GF-D8 (cell line): ENCODE measurements at regions not wholly inside any gene's neighbourhood (a gene's known extent, or its start where the extent isn't known, plus 50 kb on each side); places are given as distances from the start of the nearest gene placed in this dataset.
"Not testable (repeated sequence)": the region's sequence is repeated elsewhere in the genome, so short reads cannot be mapped to it uniquely, and the experiment has no call there.

Experiments used
- DNase-seq: peaks from one replicate; lab custom pipeline; 2025; lab: John Stamatoyannopoulos, UW

- peak; percentile 2 for DNase-seq
Observed at GRCh38 chr5:36739751-36740221, 133.4 kb downstream of the SLC1A3 start.

DNA sequence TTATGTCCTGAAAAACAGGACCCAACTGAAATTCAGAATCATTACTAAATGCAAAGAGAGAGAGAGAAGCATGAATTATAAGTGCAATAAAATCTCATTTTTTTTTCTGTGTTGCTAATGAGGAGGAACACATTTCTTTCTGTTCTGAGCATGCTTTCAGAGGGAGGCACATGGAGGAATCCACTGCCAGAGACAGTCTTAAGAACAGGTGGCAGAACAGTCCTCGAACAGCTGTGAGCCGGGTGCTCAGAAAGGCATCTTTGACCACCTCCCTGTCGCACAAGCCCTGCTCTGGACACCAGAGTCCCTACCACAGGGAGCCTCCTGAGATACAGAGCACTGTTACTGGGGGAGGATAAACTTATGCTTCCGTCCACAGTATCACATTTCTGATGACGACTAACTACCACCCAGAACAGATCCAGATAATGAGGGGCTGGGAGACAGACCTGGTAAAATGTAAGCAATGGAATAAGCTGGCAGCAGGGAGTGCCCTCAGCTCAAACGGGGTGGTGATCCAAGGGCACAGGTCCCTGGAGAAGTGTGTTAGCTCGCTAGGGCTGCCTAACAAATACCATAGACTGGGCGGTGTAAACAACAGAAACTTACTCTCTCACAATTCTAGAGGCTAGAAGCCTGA lies 134.0 kb downstream of the SLC1A3 start:
- no peak for DNase-seq

GRCh38 chr5:36741128-36741527 lies 134.7 kb downstream of the SLC1A3 start:
- DNase-seq = no peak

DNA sequence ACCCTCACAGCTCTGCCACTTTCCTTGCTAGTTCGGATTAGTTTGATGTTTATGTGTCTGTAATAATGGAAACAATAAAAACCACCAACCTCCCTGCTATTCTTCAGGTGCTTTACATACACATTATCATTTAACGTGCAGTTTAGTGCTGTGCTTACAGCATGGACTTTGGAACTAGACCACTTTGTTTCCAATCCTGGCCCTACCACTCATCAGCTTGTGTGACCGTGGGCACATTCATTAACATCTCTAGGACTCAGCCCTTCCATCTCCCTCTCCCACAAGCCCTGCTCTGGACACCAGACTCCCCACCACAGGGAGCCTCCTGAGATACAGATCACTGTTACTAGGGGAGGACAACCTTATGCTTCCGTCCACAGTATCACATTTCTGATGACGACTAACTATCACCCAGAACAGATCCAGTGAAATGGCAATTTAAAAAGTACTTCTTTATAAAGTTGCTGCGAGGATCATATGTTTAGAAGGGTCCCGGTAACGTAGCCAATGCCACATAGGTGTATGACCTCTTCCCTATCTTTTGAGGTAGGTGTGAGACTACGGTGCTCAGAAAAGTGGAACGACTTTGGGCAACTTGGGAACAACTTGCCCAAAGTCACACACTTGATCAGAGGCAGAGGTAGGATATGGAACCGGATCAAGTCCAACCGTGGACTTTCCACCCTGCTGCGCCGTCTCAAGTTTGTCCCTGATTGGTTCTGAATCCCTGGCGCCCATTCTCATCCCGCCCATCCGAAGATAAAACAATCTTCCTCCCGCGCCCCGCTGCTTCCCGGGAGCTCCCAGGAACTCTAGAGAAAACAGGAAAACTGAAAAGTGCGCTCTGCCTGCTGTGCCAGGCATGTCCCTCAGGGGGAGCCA lies 132.4 kb upstream of the NIPBL start:
- DNase-seq = no peak

- DNase-seq = peak; percentile 15
Observed at GRCh38 chr5:36744773-36745589, 131.6 kb upstream of the NIPBL start.

GRCh38 chr5:36747794-36748193 lies 128.8 kb upstream of the NIPBL start:
- DNase-seq = not testable (repeated sequence)

DNA sequence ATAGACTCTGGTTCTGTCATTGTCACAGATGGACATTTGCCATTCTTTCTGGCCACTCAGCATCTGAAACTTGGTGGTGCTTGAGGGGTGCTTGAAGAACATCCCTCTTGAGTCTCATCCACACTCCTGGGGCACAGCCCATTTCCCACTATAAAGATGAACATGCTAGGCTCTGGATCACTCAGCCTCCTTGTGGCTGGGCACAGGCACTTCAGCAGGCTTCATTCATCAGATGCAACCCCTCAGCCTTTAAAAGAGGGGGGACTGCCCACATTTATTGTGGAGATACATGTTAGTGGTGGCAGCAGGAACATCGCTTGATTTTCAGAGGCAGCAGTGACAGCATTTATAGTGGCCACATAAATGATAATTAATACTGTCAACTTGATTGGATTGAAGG lies 124.7 kb upstream of the NIPBL start:
- DNase-seq = no peak

DNA sequence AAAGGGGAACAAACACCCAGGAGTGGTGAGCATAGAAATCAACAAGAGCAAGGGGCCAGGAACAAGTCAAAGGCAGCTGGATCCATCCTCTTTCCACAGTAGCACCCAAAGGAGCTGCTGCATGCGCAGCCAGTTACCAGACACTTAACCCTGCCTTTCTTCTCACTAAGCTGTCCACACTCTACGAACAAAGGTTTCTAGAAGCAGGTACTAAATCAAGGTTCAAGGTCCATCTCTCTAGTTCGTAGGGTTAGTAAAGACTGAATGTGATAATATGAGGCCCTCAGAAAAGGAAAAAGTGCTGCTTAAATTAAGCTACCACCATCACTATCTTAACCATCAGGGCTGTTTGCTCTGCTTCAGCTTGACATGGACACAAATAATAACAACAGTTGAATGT lies 121.2 kb upstream of the NIPBL start:
- no peak for DNase-seq

DNA sequence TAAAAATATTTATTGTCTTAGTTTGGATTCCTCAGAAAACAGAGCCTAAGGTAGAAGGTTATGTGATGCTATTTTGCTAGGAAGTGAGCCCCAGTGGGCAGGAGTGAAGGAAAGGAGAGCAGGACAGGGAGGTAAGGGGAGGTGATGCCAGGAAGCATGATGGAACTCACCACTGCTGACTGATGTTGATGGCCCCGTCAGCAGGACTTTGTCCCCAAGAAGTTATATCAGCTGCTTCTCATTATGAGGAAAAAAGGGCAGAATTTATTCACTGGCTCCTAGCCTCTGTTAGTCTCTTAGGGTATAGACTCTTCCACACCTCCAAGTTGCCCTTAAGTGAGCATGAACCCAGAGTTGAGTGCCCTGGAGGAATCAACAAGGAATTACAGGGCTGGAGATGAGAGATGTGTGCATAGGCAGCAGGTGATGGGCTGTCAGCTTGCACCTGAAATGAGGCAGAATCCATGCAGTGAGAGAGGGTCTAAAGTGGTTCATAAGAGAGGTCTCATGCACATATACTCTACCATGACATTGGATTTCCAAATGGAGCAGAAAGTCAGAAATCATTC lies 120.6 kb upstream of the NIPBL start:
- no peak for DNase-seq

DNA sequence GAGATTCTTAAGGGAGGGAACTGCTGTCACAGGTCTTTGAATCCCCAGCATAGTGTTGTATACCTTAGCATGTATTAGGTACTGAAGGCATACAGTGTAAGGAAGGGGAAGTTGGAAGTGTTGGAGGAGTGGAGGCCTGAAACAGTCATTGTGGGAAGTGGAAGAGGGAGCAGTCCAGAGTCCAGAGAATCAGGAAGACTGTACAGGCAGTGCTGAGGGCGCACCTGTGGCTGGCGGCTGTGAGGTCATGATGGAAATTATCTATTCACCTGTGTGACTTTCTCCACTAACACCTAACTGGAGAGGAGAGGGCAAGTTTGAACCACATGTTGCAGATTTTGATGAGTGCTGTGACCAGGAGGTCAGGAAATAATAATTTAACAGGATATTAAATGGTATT lies 119.7 kb upstream of the NIPBL start:
- DNase-seq = no peak

DNA sequence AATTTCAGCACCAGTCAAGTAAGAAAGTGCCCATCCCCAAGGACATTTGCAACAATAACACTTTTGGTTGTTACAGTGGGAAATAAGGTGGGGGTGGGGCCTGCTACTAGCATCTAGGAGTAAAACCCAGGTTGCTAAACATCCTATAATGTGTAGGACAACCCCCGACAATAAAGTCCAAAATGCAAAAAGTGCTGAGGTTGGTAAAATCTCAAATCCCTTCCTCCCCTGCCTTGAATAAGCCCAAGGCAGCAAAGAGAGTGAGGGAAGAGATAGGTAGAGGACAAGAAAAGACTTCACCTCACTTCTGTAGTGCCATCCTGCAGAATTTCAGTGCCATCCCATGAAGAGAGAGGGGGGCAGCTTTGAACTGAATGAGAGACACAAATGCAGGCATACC lies 117.5 kb upstream of the NIPBL start:
- DNase-seq = no peak

DNA sequence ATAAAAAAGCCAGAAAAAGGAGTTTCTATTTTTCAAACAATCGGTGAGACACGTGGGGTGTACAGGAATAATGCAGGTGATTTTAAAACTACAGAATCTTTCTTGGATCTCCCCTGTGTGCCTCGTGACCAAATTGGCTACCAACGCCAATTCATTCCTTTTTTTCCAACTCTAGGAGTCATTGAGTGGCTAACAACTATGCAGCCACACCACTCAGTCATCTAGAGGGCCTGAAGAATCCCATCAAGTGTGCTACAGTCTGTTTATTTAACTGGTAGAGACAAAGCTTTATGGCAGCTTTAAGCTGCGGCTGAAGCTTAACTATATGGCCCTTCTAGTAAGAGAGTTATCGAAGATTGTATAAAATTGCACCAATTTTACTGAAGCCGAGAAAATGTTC lies 113.1 kb upstream of the NIPBL start:
- DNase-seq = no peak

- no peak for DNase-seq
Observed at GRCh38 chr5:36765876-36766275, 110.7 kb upstream of the NIPBL start.

GRCh38 chr5:36766981-36767380 lies 109.6 kb upstream of the NIPBL start:
- DNase-seq = no peak

DNA sequence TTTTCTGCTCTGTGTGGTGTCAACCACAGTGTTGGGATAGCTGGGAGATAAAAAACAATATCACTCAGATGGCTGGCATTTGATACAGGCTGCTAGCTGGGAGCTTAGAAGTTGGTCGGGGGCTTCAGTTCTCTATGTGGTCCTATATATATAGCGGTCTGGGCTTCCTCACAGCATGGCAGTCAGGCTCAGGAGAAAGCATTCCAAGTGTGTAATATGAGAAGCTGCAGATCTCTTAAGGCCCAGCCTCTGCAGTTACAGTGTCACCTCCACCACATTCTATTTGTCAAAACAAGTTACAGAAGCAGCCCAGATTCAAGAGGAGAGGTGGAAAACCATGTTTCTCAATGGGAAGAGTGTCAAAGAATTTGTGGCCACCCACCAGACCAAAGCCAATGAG lies 108.1 kb upstream of the NIPBL start:
- no peak for DNase-seq

DNA sequence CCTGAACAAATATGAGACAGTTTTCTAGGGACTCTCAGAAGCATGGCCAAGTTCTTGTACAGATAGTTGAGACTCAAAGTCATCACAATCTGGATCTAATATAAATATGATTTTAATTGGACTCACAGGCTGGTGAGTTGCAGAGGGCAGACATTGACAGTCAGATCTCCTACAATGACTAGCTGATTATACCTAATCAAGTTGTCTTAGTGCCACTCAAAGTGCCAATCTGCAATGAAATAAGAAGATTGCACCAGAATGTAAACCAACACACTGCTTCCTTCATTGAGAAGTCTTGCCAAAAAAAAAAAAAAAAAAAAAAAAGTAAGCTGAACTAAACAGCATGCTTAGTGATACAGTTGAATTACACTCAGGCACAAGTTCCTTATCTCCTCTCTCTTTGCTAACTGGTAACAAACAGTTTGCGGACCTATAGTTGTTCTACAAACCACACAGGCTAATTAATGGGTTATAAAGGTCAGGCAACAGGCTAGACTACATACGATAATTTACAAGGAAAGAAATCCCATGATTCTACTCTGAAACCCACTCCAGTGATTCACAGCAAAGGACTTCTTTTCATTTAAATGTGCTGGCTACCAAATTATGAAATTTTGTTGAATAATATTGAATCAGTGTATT lies 107.3 kb upstream of the NIPBL start:
- DNase-seq = no peak

DNA sequence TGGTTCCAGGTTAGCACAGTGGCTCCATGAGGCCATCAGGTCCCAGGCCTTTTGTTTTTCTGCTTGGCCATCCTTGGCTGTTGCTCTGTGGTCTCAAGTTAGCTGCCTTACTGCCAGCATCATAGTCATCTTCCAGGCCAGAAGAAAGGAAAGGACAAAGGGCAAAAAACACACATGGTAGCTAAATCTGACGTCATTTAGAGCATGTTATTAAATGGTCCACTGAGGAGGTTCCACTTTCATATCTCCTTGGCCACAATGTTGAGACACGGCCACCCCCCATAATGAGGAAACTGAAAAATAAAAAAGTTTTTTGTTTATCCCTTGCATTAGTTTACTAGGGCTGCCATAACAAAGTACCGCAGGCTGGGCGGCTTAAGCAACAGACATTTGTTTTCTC lies 106.4 kb upstream of the NIPBL start:
- no peak for DNase-seq

- DNase-seq = no peak
Observed at GRCh38 chr5:36772276-36773140, 104.1 kb upstream of the NIPBL start.

GRCh38 chr5:36777105-36777757 lies 99.3 kb upstream of the NIPBL start:
- DNase-seq = no peak

DNA sequence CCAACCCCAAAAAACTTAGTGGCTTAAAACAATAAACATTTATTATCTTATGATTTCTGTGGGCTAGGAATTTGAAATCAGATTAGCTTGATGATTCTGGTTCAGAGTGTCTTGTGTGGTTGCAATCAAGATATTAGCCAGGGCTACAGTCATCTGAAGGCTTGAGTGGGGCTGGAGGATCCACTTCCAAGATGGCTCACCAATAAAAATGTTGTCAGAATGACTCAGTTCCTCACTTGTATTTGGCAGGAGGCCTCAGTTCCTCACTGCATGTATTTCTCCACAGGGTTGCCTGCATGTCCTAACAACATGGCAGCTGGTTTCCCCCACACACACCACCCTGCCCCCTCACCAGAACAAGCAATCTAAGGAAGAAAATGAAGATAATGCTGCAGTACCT lies 98.2 kb upstream of the NIPBL start:
- DNase-seq = no peak
